ENCODE measurements at regions not wholly inside any gene's neighbourhood (a gene's known extent, or its start where the extent isn't known, plus 50 kb on each side); places are given as distances from the start of the nearest gene placed in this dataset.

- no peak overlapping the region for H3K27ac ChIP-seq (ENCODE audit: extremely low read depth, low read depth, low read length)
- H3K4me3 ChIP-seq (ENCODE audit: low read depth, low read length) = no peak overlapping the region
- TF ChIP-seq ZNF48 (tag by site-specific recombination; IDR thresholded peaks at IDR 0.05) (no peak), ZSCAN30 (tag by site-specific recombination; IDR thresholded peaks at IDR 0.05) (no peak), KLF9 (tag by site-specific recombination; IDR thresholded peaks at IDR 0.05; ENCODE audit: low read depth) (no peak), ZNF704 (tag by site-specific recombination; IDR thresholded peaks at IDR 0.05) (no peak), ZNF302 (tag by site-specific recombination; IDR thresholded peaks at IDR 0.05; ENCODE audit: low read depth) (no peak), ZNF548 (tag by site-specific recombination; IDR thresholded peaks at IDR 0.05) (no peak), KLF8 (tag by site-specific recombination; IDR thresholded peaks at IDR 0.05) (no peak), KLF16 (tag by site-specific recombination; IDR thresholded peaks at IDR 0.05) (no peak), HOXA7 (CRISPR knock-in tag; IDR thresholded peaks at IDR 0.05; ENCODE audit: borderline replicate concordance) (no peak), REPIN1 (tag by site-specific recombination; IDR thresholded peaks at IDR 0.05; ENCODE audit: low read depth) (no peak), ZSCAN4 (tag by site-specific recombination; IDR thresholded peaks at IDR 0.05) (no peak), ZNF398 (tag by site-specific recombination; IDR thresholded peaks at IDR 0.05) (no peak), KLF10 (tag by site-specific recombination; IDR thresholded peaks at IDR 0.05) (no peak), ZNF10 (tag by site-specific recombination; IDR thresholded peaks at IDR 0.05) (no peak), ZSCAN16 (tag by site-specific recombination; IDR thresholded peaks at IDR 0.05) (no peak), ZNF248 (tag by site-specific recombination; IDR thresholded peaks at IDR 0.05) (no peak), ZNF544 (tag by site-specific recombination; IDR thresholded peaks at IDR 0.05) (no peak), ZXDB (tag by site-specific recombination; IDR thresholded peaks at IDR 0.05) (no peak)
- TF ChIP-seq, protein P1, sequence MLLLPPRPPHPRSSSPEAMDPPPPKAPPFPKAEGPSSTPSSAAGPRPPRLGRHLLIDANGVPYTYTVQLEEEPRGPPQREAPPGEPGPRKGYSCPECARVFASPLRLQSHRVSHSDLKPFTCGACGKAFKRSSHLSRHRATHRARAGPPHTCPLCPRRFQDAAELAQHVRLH (tag by site-specific recombination; IDR thresholded peaks at IDR 0.05) = no peak
- TF ChIP-seq, protein P2, sequence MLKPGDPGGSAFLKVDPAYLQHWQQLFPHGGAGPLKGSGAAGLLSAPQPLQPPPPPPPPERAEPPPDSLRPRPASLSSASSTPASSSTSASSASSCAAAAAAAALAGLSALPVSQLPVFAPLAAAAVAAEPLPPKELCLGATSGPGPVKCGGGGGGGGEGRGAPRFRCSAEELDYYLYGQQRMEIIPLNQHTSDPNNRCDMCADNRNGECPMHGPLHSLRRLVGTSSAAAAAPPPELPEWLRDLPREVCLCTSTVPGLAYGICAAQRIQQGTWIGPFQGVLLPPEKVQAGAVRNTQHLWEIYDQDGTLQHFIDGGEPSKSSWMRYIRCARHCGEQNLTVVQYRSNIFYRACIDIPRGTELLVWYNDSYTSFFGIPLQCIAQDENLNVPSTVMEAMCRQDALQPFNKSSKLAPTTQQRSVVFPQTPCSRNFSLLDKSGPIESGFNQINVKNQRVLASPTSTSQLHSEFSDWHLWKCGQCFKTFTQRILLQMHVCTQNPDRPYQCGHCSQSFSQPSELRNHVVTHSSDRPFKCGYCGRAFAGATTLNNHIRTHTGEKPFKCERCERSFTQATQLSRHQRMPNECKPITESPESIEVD (tag by site-specific recombination; IDR thresholded peaks at IDR 0.05) = no peak
- no peaks in the 10 kb centered on the region for H3K36me3 ChIP-seq (ENCODE audit: control insufficient read depth in 2 of 2, insufficient read depth in 1 of 2, low read length in 2 of 2)
- ChIA-PET CTCF (no interaction called here), POLR2A (no interaction called here)
- H3K4me1 ChIP-seq (ENCODE audit: control insufficient read depth, insufficient read depth, low read length) = no peaks in the 10 kb centered on the region
- H3K9me3 ChIP-seq (ENCODE audit: control insufficient read depth, insufficient read depth, low read depth, low read length) = no peaks in the 10 kb centered on the region; the same call in 1 of the 2 replicates
These were observed 130.2 kb upstream of the SLC6A14 start for GRCh38 chrX:116306218-116306617.

DNA sequence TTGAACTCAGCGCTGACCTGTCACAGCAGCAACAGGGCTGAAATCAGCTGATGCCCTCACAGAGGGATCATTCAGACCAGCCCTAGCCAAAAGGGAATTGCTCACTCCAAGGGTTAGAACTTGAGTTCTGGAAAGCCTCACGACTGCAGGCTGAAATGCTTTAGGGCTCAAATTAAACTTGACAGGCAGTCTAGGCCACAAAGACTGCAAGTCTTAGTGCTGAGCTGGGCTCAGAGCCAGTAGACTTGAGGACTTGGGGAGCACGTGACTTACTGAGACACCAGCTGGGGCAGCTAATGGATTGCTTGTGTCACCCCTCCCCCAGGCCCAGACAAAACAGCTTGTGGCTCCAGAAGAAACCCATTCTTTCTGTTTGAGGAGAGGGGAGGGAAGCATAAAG lies 119.0 kb upstream of the SLC6A14 start:
- POLR2A ChIA-PET = no interaction called here
- CTCF ChIA-PET = no interaction called here
- no peaks in the 10 kb centered on the region for H3K9me3 ChIP-seq (ENCODE audit: control insufficient read depth, insufficient read depth, low read depth, low read length)
- no peaks in the 10 kb centered on the region for H3K4me1 ChIP-seq (ENCODE audit: control insufficient read depth, insufficient read depth, low read length)
- no peak overlapping the region for H3K4me3 ChIP-seq (ENCODE audit: low read depth, low read length)
- H3K36me3 ChIP-seq (ENCODE audit: control insufficient read depth in 2 of 2, insufficient read depth in 1 of 2, low read length in 2 of 2) = no peaks in the 10 kb centered on the region
- no peak overlapping the region for H3K27ac ChIP-seq (ENCODE audit: extremely low read depth, low read depth, low read length)
- TF ChIP-seq MZF1 (tag by site-specific recombination; IDR thresholded peaks at IDR 0.05; ENCODE audit: borderline replicate concordance) (no peak), ZNF138 (tag by site-specific recombination; IDR thresholded peaks at IDR 0.05; ENCODE audit: borderline replicate concordance) (no peak), ZNF555 (tag by site-specific recombination; conservative IDR thresholded peaks at IDR 0.05) (no peak), ZNF658 (tag by site-specific recombination; IDR thresholded peaks at IDR 0.05) (no peak), BCL11B (tag by site-specific recombination; IDR thresholded peaks at IDR 0.05; ENCODE audit: low read depth) (no peak), PBX3 (CRISPR knock-in tag; IDR thresholded peaks at IDR 0.05) (no peak), EGR2 (tag by site-specific recombination; IDR thresholded peaks at IDR 0.05; ENCODE audit: low read depth) (no peak), GLI2 (tag by site-specific recombination; IDR thresholded peaks at IDR 0.05; ENCODE audit: borderline replicate concordance, low read depth) (no peak), ZEB2 (tag by site-specific recombination; IDR thresholded peaks at IDR 0.05) (no peak), ZNF610 (tag by site-specific recombination; IDR thresholded peaks at IDR 0.05; ENCODE audit: borderline replicate concordance) (no peak), KLF1 (tag by site-specific recombination; IDR thresholded peaks at IDR 0.05) (no peak), ZNF146 (tag by site-specific recombination; IDR thresholded peaks at IDR 0.05) (no peak)
